Common myeloid progenitor, CD34-positive (primary cell): ENCODE measurements at regions not wholly inside any gene's neighbourhood (a gene's known extent, or its start where the extent isn't known, plus 50 kb on each side); places are given as distances from the start of the nearest gene placed in this dataset.

ENCODE experiments used
- CTCF ChIA-PET: fragments of 350-600 bp; sonication (Branson Sonifier 250); formaldehyde crosslinking; loops from one replicate; lab custom pipeline; 2021; ENCODE audit warnings: antibody characterized with exemption; lab: Charles Lee
- POLR2A ChIA-PET: fragments of 350-600 bp; sonication (Branson Sonifier 250); formaldehyde crosslinking; loops from one replicate; lab custom pipeline; 2021; ENCODE audit warnings: antibody characterized with exemption; lab: Charles Lee
- DNase-seq, 3 donors: peaks; one replicate each; pipeline versions ENCODE4 v3.0.0 to v3.0.0-alpha.2; 2013
- H3K27ac ChIP-seq, 2 experiments: 1 replicate in 1 of 2; 2 replicates in 1 of 2; pipeline ENCODE4 v1.7.0; 2013; ENCODE audit warnings: inconsistent platforms in 2 of 2, low read length in 2 of 2, mild to moderate bottlenecking in 2 of 2, low read depth in 1 of 2, moderate library complexity in 1 of 2; ENCODE audit not compliant: severe bottlenecking in 2 of 2, insufficient read depth in 1 of 2, poor library complexity in 1 of 2
- H3K27me3 ChIP-seq, 5 experiments: replicated peaks in 2 of 5; 1 replicate in 3 of 5; 2 replicates in 2 of 5; pipeline versions ENCODE4 v1.6.1 to v1.7.0; 2013; ENCODE audit warnings: low read length in 4 of 5, mild to moderate bottlenecking in 2 of 5, moderate library complexity in 2 of 5, inconsistent platforms in 1 of 5; ENCODE audit not compliant: insufficient read depth in 5 of 5, control insufficient read depth in 4 of 5
- H3K36me3 ChIP-seq, 4 experiments: 1 replicate in 2 of 4; 2 replicates in 2 of 4; pipeline versions ENCODE4 v1.6.1 to v1.7.0; 2013; ENCODE audit warnings: low read length in 3 of 4, control low read depth in 1 of 4, mild to moderate bottlenecking in 1 of 4; ENCODE audit not compliant: control insufficient read depth in 4 of 4, insufficient read depth in 4 of 4
- H3K4me1 ChIP-seq, 4 experiments: 1 replicate in 3 of 4; 2 replicates in 1 of 4; pipeline versions ENCODE4 v1.6.1 to v1.7.1; 2013; ENCODE audit warnings: low read length in 3 of 4, mild to moderate bottlenecking in 3 of 4, control low read depth in 1 of 4, inconsistent platforms in 1 of 4, moderate library complexity in 1 of 4; ENCODE audit not compliant: control insufficient read depth in 4 of 4, insufficient read depth in 4 of 4; ENCODE audit errors: control extremely low read depth in 1 of 4
- H3K4me3 ChIP-seq, 7 experiments: 1 replicate in 4 of 7; 2 replicates in 3 of 7; pipeline versions ENCODE4 v1.5.1 to v1.7.0; 2013; ENCODE audit warnings: mild to moderate bottlenecking in 7 of 7, low read length in 6 of 7, moderate library complexity in 6 of 7, inconsistent platforms in 2 of 7, low read depth in 2 of 7, control low read depth in 1 of 7; ENCODE audit not compliant: insufficient read depth in 4 of 7, control insufficient read depth in 1 of 7; ENCODE audit errors: extremely low read depth in 1 of 7
- H3K9me3 ChIP-seq, 5 experiments: 1 replicate in 4 of 5; 2 replicates in 1 of 5; pipeline versions ENCODE4 v1.6.1 to v1.7.1; 2013; ENCODE audit warnings: low read length in 4 of 5, mild to moderate bottlenecking in 2 of 5, inconsistent platforms in 1 of 5, low read depth in 1 of 5, moderate library complexity in 1 of 5; ENCODE audit not compliant: control insufficient read depth in 4 of 5, insufficient read depth in 2 of 5; ENCODE audit errors: control extremely low read depth in 1 of 5
- WGBS: methylation state at CpG from one replicate; pipeline ENCODE4 v1.1.5; 2013; ENCODE audit not compliant: insufficient coverage; 5-methylcytosine and 5-hydroxymethylcytosine counted together

DNA sequence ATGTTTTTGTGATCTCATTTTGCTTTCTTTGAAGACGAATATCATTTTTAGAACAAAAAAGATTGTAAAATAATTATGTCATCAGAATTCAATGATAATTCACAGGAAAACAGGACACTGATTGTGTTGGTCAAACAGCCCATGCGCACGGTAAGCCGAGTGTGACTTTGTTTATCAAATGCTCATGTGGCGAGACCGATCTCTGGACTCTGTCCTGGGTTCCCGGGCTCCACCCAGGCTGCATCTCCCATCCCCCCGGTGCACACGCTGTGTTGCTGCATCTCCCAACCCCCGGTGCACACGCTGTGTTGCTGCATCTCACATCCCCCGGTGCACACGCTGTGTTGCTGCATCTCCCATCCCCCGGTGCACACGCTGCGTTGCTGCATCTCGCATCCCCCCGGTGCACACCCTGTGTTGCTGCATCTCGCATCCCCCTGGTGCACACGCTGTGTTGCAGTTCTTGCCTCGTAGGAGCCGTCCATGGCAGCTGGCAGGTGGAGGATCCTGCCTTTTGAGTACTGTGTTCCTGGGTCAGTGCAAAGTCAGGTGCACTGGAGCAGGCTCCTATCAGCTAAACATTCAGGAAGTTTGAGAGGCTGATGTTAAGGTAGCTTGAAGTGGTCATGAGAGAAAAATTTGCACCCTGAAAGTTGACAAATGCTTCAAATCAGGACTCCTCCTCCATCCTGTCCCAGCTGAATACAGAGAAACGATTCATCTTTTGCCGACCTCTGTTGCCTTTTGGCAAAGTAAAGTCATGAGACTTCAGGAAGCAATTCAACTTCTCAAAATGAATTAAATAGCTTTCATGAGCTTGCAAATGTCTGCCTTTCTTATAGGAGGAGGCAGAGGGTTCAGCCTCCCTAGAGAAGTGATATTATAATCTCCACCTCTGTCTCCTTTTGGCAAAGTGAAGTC lies 77.1 kb upstream of the FRMD1 start:
- Histone ChIP-seq H3K4me3 (no peak overlapping the region), H3K36me3 (no peaks in the 10 kb centered on the region), H3K27me3 (peaks cover 0 to 65% (median 15%) of the 10 kb centered on the region in 5 experiments), H3K4me1 (no peaks in the 10 kb centered on the region), H3K9me3 (no peaks in the 10 kb centered on the region), H3K27ac (no peak overlapping the region)
- ChIA-PET CTCF (no interaction called here), POLR2A (no interaction called here)
- WGBS, result 93% methylated on average over 22 of the region's 24 CpGs
- no peak for DNase-seq

DNA sequence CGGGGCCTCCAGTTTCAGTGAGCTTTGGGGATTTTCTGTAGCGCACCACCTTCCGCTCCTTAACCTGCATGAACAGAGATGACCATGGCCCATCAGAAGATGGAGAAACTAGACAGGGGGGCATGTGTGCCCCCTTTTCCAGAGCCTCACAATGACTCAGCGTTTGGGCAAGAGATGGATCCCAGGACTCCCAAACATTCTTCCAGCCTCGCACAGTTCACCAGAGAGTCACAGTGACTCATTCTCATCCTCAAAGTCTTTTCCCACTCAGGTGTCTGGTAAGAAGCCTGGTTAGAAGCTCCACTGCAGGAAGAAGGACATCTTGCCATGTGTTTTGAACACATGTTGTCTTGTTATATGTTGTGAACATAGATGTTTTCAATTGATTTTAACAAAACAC lies 76.2 kb upstream of the FRMD1 start:
- 100% methylated on average over 5 of the region's 5 CpGs for WGBS
- no peak for DNase-seq
- Histone ChIP-seq H3K27me3 (peaks cover 0 to 72% (median 15%) of the 10 kb centered on the region in 5 experiments), H3K4me1 (no peaks in the 10 kb centered on the region), H3K9me3 (no peaks in the 10 kb centered on the region), H3K27ac (no peak overlapping the region), H3K36me3 (no peaks in the 10 kb centered on the region), H3K4me3 (no peak overlapping the region)
- ChIA-PET CTCF (no interaction called here), POLR2A (no interaction called here)

DNA sequence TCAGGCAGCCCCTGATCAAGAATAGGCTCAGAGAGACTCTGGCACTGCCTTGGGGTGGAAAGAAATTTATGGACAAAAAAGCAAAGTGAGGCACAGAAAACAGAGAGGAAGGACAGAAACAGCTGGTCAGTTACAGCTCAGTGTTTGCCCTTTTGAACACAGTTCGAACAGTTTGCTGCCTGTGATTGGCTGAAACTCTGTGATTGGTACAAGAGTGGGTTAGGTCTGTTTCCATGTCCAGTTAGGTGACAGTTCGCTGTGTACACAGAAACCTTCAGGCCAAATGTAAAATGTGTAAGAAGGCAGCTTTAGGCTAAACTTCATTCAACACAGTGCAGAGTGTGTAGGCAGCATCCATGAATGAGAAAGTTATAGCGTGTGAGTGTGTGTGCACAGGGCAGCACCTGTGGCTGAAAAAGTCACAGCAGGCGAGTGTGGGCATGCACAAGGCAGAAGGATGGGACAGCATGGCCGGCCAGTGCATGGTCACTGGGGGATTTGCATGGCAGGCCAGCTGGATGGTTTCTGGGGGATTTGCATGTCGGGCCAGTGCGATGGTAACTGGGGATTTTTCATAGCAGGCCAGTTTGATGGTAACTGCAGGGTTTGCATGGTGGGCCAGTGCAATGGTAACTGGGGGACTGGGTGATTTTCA lies 75.4 kb upstream of the FRMD1 start:
- H3K4me3 ChIP-seq, result no peak overlapping the region
- WGBS, result 92% methylated on average over 7 of the region's 7 CpGs
- peaks cover 0 to 72% (median 15%) of the 10 kb centered on the region in 5 experiments for H3K27me3 ChIP-seq
- ChIA-PET CTCF (no interaction called here), POLR2A (no interaction called here)
- no peaks in the 10 kb centered on the region for H3K9me3 ChIP-seq
- H3K36me3 ChIP-seq, result no peaks in the 10 kb centered on the region
- DNase-seq, result no peak
- H3K4me1 ChIP-seq, result no peaks in the 10 kb centered on the region
- no peak overlapping the region for H3K27ac ChIP-seq

DNA sequence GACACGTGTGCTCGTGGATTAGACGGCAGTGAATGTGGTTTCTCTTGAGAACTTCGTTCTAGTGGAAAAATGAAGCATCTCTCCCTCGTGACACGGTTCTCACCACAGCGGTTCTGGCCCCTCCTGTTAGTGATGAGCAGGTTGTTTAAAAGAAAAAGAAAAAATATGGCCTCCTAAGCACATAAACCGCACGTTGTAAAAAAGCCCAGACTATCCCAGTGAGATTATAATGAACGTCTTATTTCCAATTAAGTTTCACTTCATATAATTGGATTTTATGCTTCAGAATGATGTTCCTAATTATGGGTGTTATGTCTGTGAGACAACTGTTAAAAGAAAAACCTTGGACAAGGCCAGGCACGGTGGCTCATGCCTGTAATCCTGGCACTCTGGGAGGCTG lies 74.5 kb upstream of the FRMD1 start:
- ChIA-PET POLR2A (no interaction called here), CTCF (interaction anchor here (1.0 kb wide), 1 partner anchor 8 kb away, joined by 3 read pairs; no protein-coding TSS in a partner anchor)
- DNase-seq, result no peak
- 91% methylated on average over 8 of the region's 11 CpGs for WGBS
- Histone ChIP-seq H3K4me1 (no peaks in the 10 kb centered on the region), H3K9me3 (no peaks in the 10 kb centered on the region), H3K4me3 (no peak overlapping the region), H3K36me3 (no peaks in the 10 kb centered on the region), H3K27ac (no peak overlapping the region), H3K27me3 (peaks cover 0 to 71% (median 15%) of the 10 kb centered on the region in 5 experiments)

DNA sequence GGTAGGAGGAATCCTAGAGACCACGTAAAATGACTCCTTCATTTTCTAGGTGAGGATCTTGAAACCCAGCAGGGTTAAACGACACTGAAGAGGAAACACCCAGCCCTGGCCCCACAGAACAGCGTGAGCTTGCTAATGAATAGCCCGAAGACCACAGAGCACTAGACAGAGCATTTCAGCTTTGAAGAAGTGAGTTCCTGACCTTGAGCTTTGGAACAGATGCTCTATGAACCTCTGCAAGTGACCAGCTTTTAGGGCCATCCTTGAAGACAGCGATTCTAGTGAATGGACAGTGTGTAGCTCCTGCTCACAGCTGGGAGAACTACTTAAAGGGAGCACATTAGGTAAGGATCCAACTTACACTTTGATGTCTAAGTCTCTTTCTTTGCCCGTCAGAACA lies 74.0 kb upstream of the FRMD1 start:
- no peak overlapping the region for H3K27ac ChIP-seq
- H3K4me3 ChIP-seq, result no peak overlapping the region
- H3K27me3 ChIP-seq, result peaks cover 0 to 70% (median 15%) of the 10 kb centered on the region in 5 experiments
- ChIA-PET CTCF (interaction anchor here (1.0 kb wide), 1 partner anchor 9 kb away, joined by 3 read pairs; no protein-coding TSS in a partner anchor), POLR2A (no interaction called here)
- no peaks in the 10 kb centered on the region for H3K36me3 ChIP-seq
- H3K4me1 ChIP-seq, result no peaks in the 10 kb centered on the region
- 37% methylated on average over 4 of the region's 6 CpGs for WGBS
- DNase-seq, result no peak
- H3K9me3 ChIP-seq, result no peaks in the 10 kb centered on the region

DNA sequence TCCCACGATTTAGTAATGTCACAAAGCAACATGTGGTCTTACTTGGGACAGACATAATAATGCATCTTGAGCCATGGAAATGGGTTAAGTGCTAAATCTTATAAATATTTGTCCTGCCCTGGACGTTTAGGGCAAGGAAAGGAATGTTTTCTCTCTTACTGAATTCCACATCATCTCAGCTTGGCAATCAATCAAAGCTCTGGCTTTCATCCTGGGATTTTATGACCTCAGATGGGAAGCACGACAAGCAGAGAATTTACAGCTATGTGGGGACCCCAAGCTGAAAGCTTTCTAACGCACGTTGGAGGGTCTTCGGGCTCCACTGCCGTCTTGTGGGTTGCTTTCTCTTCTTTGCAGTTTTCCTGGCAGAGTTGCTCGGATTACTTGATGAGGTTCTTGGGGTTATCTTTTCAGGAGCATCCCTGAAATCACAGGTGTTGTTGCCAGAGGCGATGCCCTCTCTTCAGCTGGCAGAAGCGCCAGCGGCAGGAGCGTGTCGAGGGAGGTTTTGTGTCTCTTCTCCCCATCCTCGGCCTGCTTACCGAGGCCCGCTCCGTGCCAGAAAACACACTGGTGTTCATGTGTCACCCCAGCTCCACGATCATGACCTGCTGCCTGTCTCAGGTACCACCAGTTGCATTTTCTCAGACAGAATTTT lies 73.4 kb upstream of the FRMD1 start:
- WGBS, result 93% methylated on average over 17 of the region's 18 CpGs
- ChIA-PET CTCF (no interaction called here), POLR2A (no interaction called here)
- Histone ChIP-seq H3K4me1 (no peaks in the 10 kb centered on the region), H3K9me3 (no peaks in the 10 kb centered on the region), H3K36me3 (no peaks in the 10 kb centered on the region), H3K27ac (no peak overlapping the region), H3K27me3 (peaks cover 2 to 67% (median 15%) of the 10 kb centered on the region in 5 experiments), H3K4me3 (no peak overlapping the region)
- DNase-seq, result no peak
